Liver (tissue), 8 donors: ENCODE measurements at regions not wholly inside any gene's neighbourhood (a gene's known extent, or its start where the extent isn't known, plus 50 kb on each side); places are given as distances from the start of the nearest gene placed in this dataset.

Source experiments
- DNase-seq: peaks from one replicate; pipeline ENCODE4 v3.0.0-alpha.2; 2017; ENCODE audit warnings: low spot score
- H3K27ac ChIP-seq, 2 donors: one replicate each; pipeline ENCODE4 v1.7.0; 2013; ENCODE audit warnings: inconsistent platforms in 2 of 2, low read length in 2 of 2, control low read depth in 1 of 2, low read depth in 1 of 2, mild to moderate bottlenecking in 1 of 2
- H3K27me3 ChIP-seq, 4 donors: one replicate each; pipeline versions ENCODE4 v1.6.1 to v1.7.0; 2013; ENCODE audit warnings: low read length in 3 of 4, inconsistent platforms in 1 of 4, mild to moderate bottlenecking in 1 of 4, moderate library complexity in 1 of 4; ENCODE audit not compliant: control insufficient read depth in 4 of 4, insufficient read depth in 4 of 4
- H3K36me3 ChIP-seq, 4 donors: one replicate each; pipeline versions ENCODE4 v1.6.1 to v1.7.0; 2013; ENCODE audit warnings: low read length in 3 of 4, mild to moderate bottlenecking in 3 of 4, low read depth in 1 of 4, moderate library complexity in 1 of 4; ENCODE audit not compliant: control insufficient read depth in 4 of 4, insufficient read depth in 3 of 4
- H3K4me1 ChIP-seq, 4 donors: one replicate each; pipeline versions ENCODE4 v1.6.1 to v1.7.0; 2013; ENCODE audit warnings: low read length in 3 of 4, mild to moderate bottlenecking in 3 of 4, moderate library complexity in 1 of 4; ENCODE audit not compliant: control insufficient read depth in 4 of 4, insufficient read depth in 4 of 4
- H3K4me3 ChIP-seq, 3 donors: one replicate each; pipeline versions ENCODE4 v1.6.1 to v1.7.0; 2013; ENCODE audit warnings: low read length in 3 of 3, control low read depth in 1 of 3, low read depth in 1 of 3, mild to moderate bottlenecking in 1 of 3
- H3K9ac ChIP-seq, 2 donors: one replicate each; pipeline ENCODE4 v1.7.0; 2013; ENCODE audit warnings: low read length in 2 of 2, mild to moderate bottlenecking in 2 of 2, moderate library complexity in 2 of 2, control low read depth in 1 of 2, low read depth in 1 of 2
- H3K9me3 ChIP-seq, 4 donors: one replicate each; pipeline versions ENCODE4 v1.6.1 to v1.7.0; 2013; ENCODE audit warnings: low read length in 3 of 4; ENCODE audit not compliant: control insufficient read depth in 4 of 4
- EGR1 ChIP-seq, 2 donors: IDR thresholded peaks; 2 replicates each; pipeline ENCODE4 v1.6.1; 2016 to 2018; ENCODE audit warnings: antibody characterized with exemption in 2 of 2, low read depth in 2 of 2
- FOXA2 ChIP-seq: IDR thresholded peaks from 2 replicates; pipeline ENCODE4 v1.6.1; 2016; ENCODE audit warnings: antibody characterized with exemption
- HNF4A ChIP-seq, 2 donors: conservative IDR thresholded peaks; 2 replicates each; pipeline ENCODE4 v1.6.1; 2016; ENCODE audit warnings: antibody characterized with exemption in 2 of 2, mild to moderate bottlenecking in 2 of 2
- RAD21 ChIP-seq, 2 donors: IDR thresholded peaks; 2 replicates each; pipeline ENCODE4 v1.6.1; 2016; ENCODE audit warnings: antibody characterized with exemption in 2 of 2, mild to moderate bottlenecking in 2 of 2
- RXRA ChIP-seq, 2 donors: IDR thresholded peaks; 2 replicates each; pipeline ENCODE4 v1.6.1; 2017 to 2018; ENCODE audit warnings: antibody characterized with exemption in 2 of 2, mild to moderate bottlenecking in 1 of 2
- TAF1 ChIP-seq: conservative IDR thresholded peaks from 2 replicates; pipeline ENCODE4 v1.6.1; 2016; ENCODE audit warnings: antibody characterized with exemption, mild to moderate bottlenecking
- YY1 ChIP-seq: IDR thresholded peaks from 2 replicates; pipeline ENCODE4 v1.6.1; 2016; ENCODE audit warnings: antibody characterized with exemption, mild to moderate bottlenecking
- WGBS: extraction: QIAGEN DNeasy Blood & Tissue Kit; methylation state at CpG from one replicate; pipeline ENCODE4 v1.1.7; 2013; 5-methylcytosine and 5-hydroxymethylcytosine counted together
- TF ChIP-seq, protein P1 (sequence below): fragments of 150-350 bp; IDR thresholded peaks from 2 replicates; pipeline ENCODE4 v1.5.1; 2017; ENCODE audit warnings: improper control_type of control experiment, low read depth, low read length; ENCODE audit not compliant: missing input control
- TF ChIP-seq, protein P2 (sequence below): IDR thresholded peaks from 2 replicates; pipeline ENCODE4 v1.6.1; 2016; ENCODE audit warnings: antibody characterized with exemption
- TF ChIP-seq, protein P3 (sequence below): IDR thresholded peaks from 2 replicates; pipeline ENCODE4 v1.6.1; 2016; ENCODE audit warnings: antibody characterized with exemption
- donor health status: healthy.
- donor health status: healthy.
- donor health status: healthy.
- donor health status: healthy.
- donor health status: healthy.

DNA sequence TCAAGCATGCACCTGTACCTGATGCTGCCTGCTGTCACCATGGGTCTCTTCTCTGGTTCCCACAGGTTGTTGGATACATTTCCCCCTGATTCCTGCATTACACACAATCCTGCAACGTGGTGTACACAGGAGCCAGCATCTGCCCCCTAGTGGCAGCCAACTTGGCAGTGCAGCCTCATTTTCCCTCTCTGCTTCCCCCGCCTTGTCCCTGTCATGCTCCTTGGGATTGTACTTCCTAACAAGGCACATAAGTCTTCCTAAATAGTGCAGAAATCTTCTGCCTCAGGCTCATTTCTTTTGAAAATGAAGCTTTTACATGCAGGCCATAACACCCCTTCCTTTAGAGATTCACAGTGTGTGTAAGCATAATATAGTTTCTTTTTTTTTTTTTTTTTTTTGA, 387.5 kb downstream of the CCSER2 start:
- no peak for DNase-seq
- no peaks in the 10 kb centered on the region for H3K27me3 ChIP-seq
- no peaks in the 10 kb centered on the region for H3K36me3 ChIP-seq
- peaks cover 0 to 4% (median 0%) of the 10 kb centered on the region in 4 donors for H3K9me3 ChIP-seq
- H3K4me1 ChIP-seq: no peaks in the 10 kb centered on the region
- no peak overlapping the region for H3K9ac ChIP-seq
- TF ChIP-seq FOXA2: no peak
- TF ChIP-seq, protein P1, sequence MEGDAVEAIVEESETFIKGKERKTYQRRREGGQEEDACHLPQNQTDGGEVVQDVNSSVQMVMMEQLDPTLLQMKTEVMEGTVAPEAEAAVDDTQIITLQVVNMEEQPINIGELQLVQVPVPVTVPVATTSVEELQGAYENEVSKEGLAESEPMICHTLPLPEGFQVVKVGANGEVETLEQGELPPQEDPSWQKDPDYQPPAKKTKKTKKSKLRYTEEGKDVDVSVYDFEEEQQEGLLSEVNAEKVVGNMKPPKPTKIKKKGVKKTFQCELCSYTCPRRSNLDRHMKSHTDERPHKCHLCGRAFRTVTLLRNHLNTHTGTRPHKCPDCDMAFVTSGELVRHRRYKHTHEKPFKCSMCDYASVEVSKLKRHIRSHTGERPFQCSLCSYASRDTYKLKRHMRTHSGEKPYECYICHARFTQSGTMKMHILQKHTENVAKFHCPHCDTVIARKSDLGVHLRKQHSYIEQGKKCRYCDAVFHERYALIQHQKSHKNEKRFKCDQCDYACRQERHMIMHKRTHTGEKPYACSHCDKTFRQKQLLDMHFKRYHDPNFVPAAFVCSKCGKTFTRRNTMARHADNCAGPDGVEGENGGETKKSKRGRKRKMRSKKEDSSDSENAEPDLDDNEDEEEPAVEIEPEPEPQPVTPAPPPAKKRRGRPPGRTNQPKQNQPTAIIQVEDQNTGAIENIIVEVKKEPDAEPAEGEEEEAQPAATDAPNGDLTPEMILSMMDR: peak; percentile 35
- no peak for TF ChIP-seq RXRA (IDR thresholded peaks at IDR 0.05)
- TF ChIP-seq RAD21 (IDR thresholded peaks at IDR 0.05): peak; percentile 32 to 65
- H3K4me3 ChIP-seq: no peak overlapping the region
- H3K27ac ChIP-seq: no peak overlapping the region
- WGBS: 43% methylated on average over 2 of the region's 2 CpGs

DNA sequence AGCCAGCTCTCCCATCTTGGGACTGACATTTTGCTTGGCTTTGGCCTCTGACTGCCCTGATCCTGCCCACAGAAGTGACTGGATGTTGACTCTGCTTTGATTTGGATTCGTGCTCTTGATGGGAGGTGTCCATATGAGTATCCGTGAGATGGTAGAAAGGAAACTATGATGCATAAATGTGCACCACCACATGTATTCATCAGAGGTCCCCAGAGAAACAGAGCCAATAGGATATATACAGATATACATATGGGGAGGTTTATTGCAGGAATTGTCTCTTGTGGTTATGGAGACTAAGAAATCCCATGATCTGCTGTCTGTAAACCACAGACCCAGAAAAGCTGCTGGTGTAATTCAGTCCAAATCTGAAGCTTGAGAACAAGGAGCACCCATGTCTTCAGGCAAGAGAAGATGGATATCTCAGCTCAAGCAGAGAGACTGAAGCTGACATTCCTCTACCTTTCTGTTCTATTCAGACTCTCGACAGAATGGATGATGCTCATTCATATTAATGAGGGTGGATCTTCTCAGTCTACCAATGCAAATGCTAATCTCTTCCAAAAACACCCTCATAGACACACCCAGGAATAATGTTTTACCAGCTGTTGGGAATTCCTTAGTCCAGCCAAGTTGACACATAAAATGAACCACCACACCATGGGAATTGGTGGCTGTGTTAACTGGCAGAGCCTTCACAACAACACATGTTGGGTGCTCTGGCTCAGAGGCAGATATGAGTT, 390.7 kb downstream of the CCSER2 start:
- no peak for DNase-seq
- no peaks in the 10 kb centered on the region for H3K4me1 ChIP-seq
- H3K9me3 ChIP-seq: peaks cover 0 to 4% (median 0%) of the 10 kb centered on the region in 4 donors
- peaks cover 0 to 4% (median 0%) of the 10 kb centered on the region in 4 donors for H3K27me3 ChIP-seq
- no peak overlapping the region for H3K27ac ChIP-seq
- TF ChIP-seq, protein P2, sequence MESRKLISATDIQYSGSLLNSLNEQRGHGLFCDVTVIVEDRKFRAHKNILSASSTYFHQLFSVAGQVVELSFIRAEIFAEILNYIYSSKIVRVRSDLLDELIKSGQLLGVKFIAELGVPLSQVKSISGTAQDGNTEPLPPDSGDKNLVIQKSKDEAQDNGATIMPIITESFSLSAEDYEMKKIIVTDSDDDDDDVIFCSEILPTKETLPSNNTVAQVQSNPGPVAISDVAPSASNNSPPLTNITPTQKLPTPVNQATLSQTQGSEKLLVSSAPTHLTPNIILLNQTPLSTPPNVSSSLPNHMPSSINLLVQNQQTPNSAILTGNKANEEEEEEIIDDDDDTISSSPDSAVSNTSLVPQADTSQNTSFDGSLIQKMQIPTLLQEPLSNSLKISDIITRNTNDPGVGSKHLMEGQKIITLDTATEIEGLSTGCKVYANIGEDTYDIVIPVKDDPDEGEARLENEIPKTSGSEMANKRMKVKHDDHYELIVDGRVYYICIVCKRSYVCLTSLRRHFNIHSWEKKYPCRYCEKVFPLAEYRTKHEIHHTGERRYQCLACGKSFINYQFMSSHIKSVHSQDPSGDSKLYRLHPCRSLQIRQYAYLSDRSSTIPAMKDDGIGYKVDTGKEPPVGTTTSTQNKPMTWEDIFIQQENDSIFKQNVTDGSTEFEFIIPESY: no peak
- TF ChIP-seq EGR1 (IDR thresholded peaks at IDR 0.05; ENCODE audit: low read depth in 2 of 2): no peak
- TF ChIP-seq RAD21 (IDR thresholded peaks at IDR 0.05): no peak
- TF ChIP-seq FOXA2: no peak
- TF ChIP-seq YY1: no peak
- TF ChIP-seq, protein P3, sequence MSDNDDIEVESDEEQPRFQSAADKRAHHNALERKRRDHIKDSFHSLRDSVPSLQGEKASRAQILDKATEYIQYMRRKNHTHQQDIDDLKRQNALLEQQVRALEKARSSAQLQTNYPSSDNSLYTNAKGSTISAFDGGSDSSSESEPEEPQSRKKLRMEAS: no peak
- no peak for TF ChIP-seq HNF4A (conservative IDR thresholded peaks at IDR 0.05)
- TF ChIP-seq, protein P1: no peak
- no peak for TF ChIP-seq TAF1
- whole genome bisulfite sequencing: 78% methylated on average over 3 of the region's 3 CpGs
- H3K36me3 ChIP-seq: no peaks in the 10 kb centered on the region
- no peak overlapping the region for H3K4me3 ChIP-seq
- no peak overlapping the region for H3K9ac ChIP-seq
